ENCODE measurements at regions not wholly inside any gene's neighbourhood (a gene's known extent, or its start where the extent isn't known, plus 50 kb on each side); places are given as distances from the start of the nearest gene placed in this dataset.

DNA sequence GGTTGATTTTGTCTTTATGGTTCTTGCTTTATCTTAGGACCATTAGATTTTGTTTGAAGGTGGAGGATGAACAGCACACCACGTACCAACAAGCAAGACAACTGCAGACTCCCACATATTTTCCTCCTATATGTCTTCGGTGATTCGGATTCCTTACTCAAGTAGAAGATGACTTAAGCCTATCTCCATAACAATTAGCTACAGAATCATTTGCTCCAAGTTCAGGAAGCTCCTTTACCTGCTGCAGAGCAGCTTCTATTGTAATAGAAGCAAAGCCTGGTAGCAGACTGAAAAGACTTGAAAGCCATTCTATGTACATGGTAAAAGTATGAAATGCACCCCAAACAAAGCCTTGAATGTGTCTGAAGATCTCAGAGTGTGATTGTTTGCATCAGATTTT, 229.0 kb downstream of the SOX2 start:
- Histone ChIP-seq H3K27me3 (ENCODE audit: control insufficient read depth in 2 of 2, insufficient read depth in 2 of 2, low read length in 2 of 2) (no peaks in the 10 kb centered on the region), H3K4me1 (ENCODE audit: control insufficient read depth in 2 of 2, insufficient read depth in 2 of 2, low read length in 2 of 2) (no peaks in the 10 kb centered on the region), H3K27ac (ENCODE audit: low read depth, low read length) (no peak overlapping the region), H3K9me3 (ENCODE audit: control insufficient read depth in 2 of 3, low read length in 3 of 3) (no peaks in the 10 kb centered on the region), H3K36me3 (ENCODE audit: control insufficient read depth in 2 of 3, insufficient read depth in 3 of 3, low read length in 3 of 3) (no peaks in the 10 kb centered on the region), H3K4me3 (ENCODE audit: low read length) (no peak overlapping the region)
- Mint-ChIP-seq H3K27ac (no peak overlapping the region), H3K9me3 (peaks cover 0 to 2% (median 0%) of the 10 kb centered on the region in 11 donors), H3K4me1 (no peaks in the 10 kb centered on the region), H3K4me3 (no peak overlapping the region), H3K36me3 (no peaks in the 10 kb centered on the region), H3K27me3 (peaks cover 0 to 4% (median 2%) of the 10 kb centered on the region in 5 donors)
- ATAC-seq (no peak), DNase-seq (no peak)
- ChIA-PET POLR2A (no interaction called here), CTCF (no interaction called here)
- intact Hi-C loops (cut with micrococcal nuclease), result no loop called here

- CTCF ChIA-PET, result no interaction called here
- intact Hi-C loops (cut with micrococcal nuclease), result no loop called here
These were observed 229.5 kb downstream of the SOX2 start for GRCh38 chr3:181941250-181941649.

DNA sequence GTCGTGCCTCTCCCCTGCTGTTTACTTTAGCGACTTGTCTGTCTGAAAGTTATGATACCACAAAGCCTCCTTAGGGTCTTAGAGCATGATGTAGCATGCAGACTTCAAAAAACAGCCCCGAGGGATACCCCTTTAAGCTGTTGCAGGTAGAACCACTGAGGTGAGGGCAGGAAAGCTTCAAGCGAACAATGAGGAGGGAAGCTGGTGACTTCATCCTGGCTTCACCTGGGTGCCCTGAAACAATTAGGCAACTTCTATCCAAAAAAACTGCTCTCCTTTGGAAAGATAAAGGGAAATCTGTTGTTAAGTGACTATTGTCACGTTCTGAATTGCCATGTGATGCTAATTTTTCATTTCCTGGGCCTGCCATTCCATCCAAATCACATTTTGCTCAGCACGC, 231.6 kb downstream of the SOX2 start:
- H3K9me3 ChIP-seq (ENCODE audit: control insufficient read depth in 2 of 3, low read length in 3 of 3), result no peaks in the 10 kb centered on the region
- ATAC-seq, result no peak
- peaks cover 0 to 2% (median 0%) of the 10 kb centered on the region in 11 donors for H3K9me3 Mint-ChIP-seq
- H3K27ac ChIP-seq (ENCODE audit: low read depth, low read length), result no peak overlapping the region
- peaks cover 0 to 4% (median 2%) of the 10 kb centered on the region in 5 donors for H3K27me3 Mint-ChIP-seq
- H3K4me1 Mint-ChIP-seq, result no peaks in the 10 kb centered on the region
- intact Hi-C loops (cut with micrococcal nuclease), result no loop called here
- no peak overlapping the region for H3K4me3 ChIP-seq (ENCODE audit: low read length)
- no peaks in the 10 kb centered on the region for H3K4me1 ChIP-seq (ENCODE audit: control insufficient read depth in 2 of 2, insufficient read depth in 2 of 2, low read length in 2 of 2)
- no peak for DNase-seq
- POLR2A ChIA-PET, result no interaction called here
- H3K36me3 ChIP-seq (ENCODE audit: control insufficient read depth in 2 of 3, insufficient read depth in 3 of 3, low read length in 3 of 3), result no peaks in the 10 kb centered on the region
- CTCF ChIA-PET, result no interaction called here
- H3K27me3 ChIP-seq (ENCODE audit: control insufficient read depth in 2 of 2, insufficient read depth in 2 of 2, low read length in 2 of 2), result no peaks in the 10 kb centered on the region
- H3K27ac Mint-ChIP-seq, result no peak overlapping the region
- no peaks in the 10 kb centered on the region for H3K36me3 Mint-ChIP-seq
- no peak overlapping the region for H3K4me3 Mint-ChIP-seq

More at GRCh38 chr3:181941250-181941649, 229.5 kb downstream of the SOX2 start:
- Mint-ChIP-seq H3K4me3 (no peak overlapping the region), H3K27me3 (peaks cover 0 to 4% (median 2%) of the 10 kb centered on the region in 5 donors), H3K36me3 (no peaks in the 10 kb centered on the region), H3K9me3 (peaks cover 0 to 2% (median 0%) of the 10 kb centered on the region in 11 donors), H3K27ac (no peak overlapping the region), H3K4me1 (no peaks in the 10 kb centered on the region)
- H3K27ac ChIP-seq (ENCODE audit: low read depth, low read length), result no peak overlapping the region
- POLR2A ChIA-PET, result no interaction called here
- ATAC-seq (no peak), DNase-seq (no peak)
- H3K36me3 ChIP-seq (ENCODE audit: control insufficient read depth in 2 of 3, insufficient read depth in 3 of 3, low read length in 3 of 3), result no peaks in the 10 kb centered on the region
- H3K27me3 ChIP-seq (ENCODE audit: control insufficient read depth in 2 of 2, insufficient read depth in 2 of 2, low read length in 2 of 2), result no peaks in the 10 kb centered on the region
- no peak overlapping the region for H3K4me3 ChIP-seq (ENCODE audit: low read length)
- H3K4me1 ChIP-seq (ENCODE audit: control insufficient read depth in 2 of 2, insufficient read depth in 2 of 2, low read length in 2 of 2), result no peaks in the 10 kb centered on the region
- no peaks in the 10 kb centered on the region for H3K9me3 ChIP-seq (ENCODE audit: control insufficient read depth in 2 of 3, low read length in 3 of 3)

- H3K27ac ChIP-seq (ENCODE audit: low read depth, low read length), result no peak overlapping the region
- H3K27me3 Mint-ChIP-seq, result peaks cover 0 to under 1% (median 0%) of the 10 kb centered on the region in 5 donors
These were observed 235.9 kb downstream of the SOX2 start for GRCh38 chr3:181947606-181948005.

DNA sequence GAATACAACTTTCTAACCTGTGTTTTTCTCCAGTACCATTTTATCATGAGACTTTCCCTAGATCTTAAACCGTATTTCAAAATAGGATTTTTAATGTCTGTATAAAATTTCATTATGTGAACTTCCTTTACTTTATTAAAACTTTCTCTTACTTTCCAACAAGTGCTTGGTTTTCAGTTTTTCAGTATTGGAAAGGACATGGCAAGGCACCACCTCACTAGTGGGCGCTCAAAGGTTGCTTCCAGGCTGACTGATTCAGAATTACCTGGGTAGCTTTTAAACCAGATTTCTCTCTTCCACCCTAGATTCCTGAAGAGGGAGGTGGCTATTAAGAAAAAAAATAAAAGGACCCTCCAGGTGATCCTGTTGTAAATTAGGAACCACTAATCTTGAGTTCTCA, 236.6 kb downstream of the SOX2 start:
- Histone ChIP-seq H3K36me3 (ENCODE audit: control insufficient read depth in 2 of 3, insufficient read depth in 3 of 3, low read length in 3 of 3) (no peaks in the 10 kb centered on the region), H3K27me3 (ENCODE audit: control insufficient read depth in 2 of 2, insufficient read depth in 2 of 2, low read length in 2 of 2) (no peaks in the 10 kb centered on the region), H3K4me3 (ENCODE audit: low read length) (no peak overlapping the region), H3K9me3 (ENCODE audit: control insufficient read depth in 2 of 3, low read length in 3 of 3) (no peaks in the 10 kb centered on the region), H3K27ac (ENCODE audit: low read depth, low read length) (no peak overlapping the region), H3K4me1 (ENCODE audit: control insufficient read depth in 2 of 2, insufficient read depth in 2 of 2, low read length in 2 of 2) (no peaks in the 10 kb centered on the region)
- ATAC-seq, result no peak
- DNase-seq, result no peak
- ChIA-PET POLR2A (no interaction called here), CTCF (no interaction called here)
- Mint-ChIP-seq H3K27me3 (peaks cover 0 to 6% (median 0%) of the 10 kb centered on the region in 5 donors), H3K27ac (no peak overlapping the region), H3K4me1 (no peaks in the 10 kb centered on the region), H3K4me3 (no peak overlapping the region), H3K36me3 (no peaks in the 10 kb centered on the region), H3K9me3 (peaks cover 0 to 2% (median 0%) of the 10 kb centered on the region in 11 donors)
- intact Hi-C loops (cut with micrococcal nuclease), result no loop called here

More at GRCh38 chr3:181947606-181948005, 235.9 kb downstream of the SOX2 start:
- ChIA-PET POLR2A (no interaction called here), CTCF (no interaction called here)
- H3K4me1 ChIP-seq (ENCODE audit: control insufficient read depth in 2 of 2, insufficient read depth in 2 of 2, low read length in 2 of 2), result no peaks in the 10 kb centered on the region
- Mint-ChIP-seq H3K36me3 (no peaks in the 10 kb centered on the region), H3K27ac (no peak overlapping the region), H3K9me3 (peaks cover 0 to 2% (median 0%) of the 10 kb centered on the region in 11 donors), H3K4me1 (no peaks in the 10 kb centered on the region), H3K4me3 (no peak overlapping the region)
- no peak for ATAC-seq
- H3K27me3 ChIP-seq (ENCODE audit: control insufficient read depth in 2 of 2, insufficient read depth in 2 of 2, low read length in 2 of 2), result no peaks in the 10 kb centered on the region
- no peaks in the 10 kb centered on the region for H3K9me3 ChIP-seq (ENCODE audit: control insufficient read depth in 2 of 3, low read length in 3 of 3)
- intact Hi-C loops (cut with micrococcal nuclease), result no loop called here
- H3K36me3 ChIP-seq (ENCODE audit: control insufficient read depth in 2 of 3, insufficient read depth in 3 of 3, low read length in 3 of 3), result no peaks in the 10 kb centered on the region
- no peak for DNase-seq
- H3K4me3 ChIP-seq (ENCODE audit: low read length), result no peak overlapping the region

DNA sequence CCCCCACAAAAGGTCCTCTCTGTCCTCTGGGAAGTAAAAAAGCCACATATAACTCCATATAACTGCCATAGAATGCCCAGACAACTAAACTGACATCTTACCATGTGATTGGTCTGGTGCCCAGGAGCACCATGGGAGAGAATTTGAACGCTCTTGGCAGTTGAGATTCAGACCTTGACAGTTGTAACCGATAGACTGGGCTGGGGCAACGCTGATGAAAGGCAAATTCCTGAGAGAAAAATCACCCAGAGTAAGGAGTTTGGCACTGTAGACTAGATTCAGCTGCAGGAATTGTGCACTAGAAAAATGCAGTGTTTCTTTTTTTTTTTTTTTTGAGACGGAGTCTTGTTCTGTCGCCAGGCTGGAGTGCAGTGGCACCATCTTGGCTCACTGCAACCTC, 240.5 kb downstream of the SOX2 start:
- no peak for ATAC-seq
- no peaks in the 10 kb centered on the region for H3K9me3 ChIP-seq (ENCODE audit: control insufficient read depth in 2 of 3, low read length in 3 of 3)
- H3K27ac ChIP-seq (ENCODE audit: low read depth, low read length), result no peak overlapping the region
- Mint-ChIP-seq H3K36me3 (no peaks in the 10 kb centered on the region), H3K9me3 (peaks cover 0 to 9% (median 1%) of the 10 kb centered on the region in 11 donors), H3K27ac (no peak overlapping the region), H3K27me3 (peaks cover 0 to 10% (median 0%) of the 10 kb centered on the region in 5 donors), H3K4me1 (no peaks in the 10 kb centered on the region), H3K4me3 (no peak overlapping the region)
- CTCF ChIA-PET, result no interaction called here
- H3K4me3 ChIP-seq (ENCODE audit: low read length), result no peak overlapping the region
- DNase-seq, result no peak
- intact Hi-C loops (cut with micrococcal nuclease), result no loop called here
- POLR2A ChIA-PET, result no interaction called here
- no peaks in the 10 kb centered on the region for H3K4me1 ChIP-seq (ENCODE audit: control insufficient read depth in 2 of 2, insufficient read depth in 2 of 2, low read length in 2 of 2)
- H3K36me3 ChIP-seq (ENCODE audit: control insufficient read depth in 2 of 3, insufficient read depth in 3 of 3, low read length in 3 of 3), result no peaks in the 10 kb centered on the region
- H3K27me3 ChIP-seq (ENCODE audit: control insufficient read depth in 2 of 2, insufficient read depth in 2 of 2, low read length in 2 of 2), result no peaks in the 10 kb centered on the region

GRCh38 chr3:181952929-181953328, 241.2 kb downstream of the SOX2 start:
- Mint-ChIP-seq H3K9me3 (peaks cover 0 to 13% (median 1%) of the 10 kb centered on the region in 11 donors), H3K4me3 (no peak overlapping the region), H3K27me3 (peaks cover 0 to 10% (median 0%) of the 10 kb centered on the region in 5 donors), H3K36me3 (no peaks in the 10 kb centered on the region), H3K27ac (no peak overlapping the region), H3K4me1 (no peaks in the 10 kb centered on the region)
- DNase-seq (no peak), ATAC-seq (no peak)
- H3K36me3 ChIP-seq (ENCODE audit: control insufficient read depth in 2 of 3, insufficient read depth in 3 of 3, low read length in 3 of 3), result no peaks in the 10 kb centered on the region
- no peaks in the 10 kb centered on the region for H3K27me3 ChIP-seq (ENCODE audit: control insufficient read depth in 2 of 2, insufficient read depth in 2 of 2, low read length in 2 of 2)
- H3K4me1 ChIP-seq (ENCODE audit: control insufficient read depth in 2 of 2, insufficient read depth in 2 of 2, low read length in 2 of 2), result no peaks in the 10 kb centered on the region
- intact Hi-C loops (cut with micrococcal nuclease), result no loop called here
- no peak overlapping the region for H3K27ac ChIP-seq (ENCODE audit: low read depth, low read length)
- CTCF ChIA-PET, result no interaction called here
- H3K4me3 ChIP-seq (ENCODE audit: low read length), result no peak overlapping the region
- POLR2A ChIA-PET, result no interaction called here
- H3K9me3 ChIP-seq (ENCODE audit: control insufficient read depth in 2 of 3, low read length in 3 of 3), result no peaks in the 10 kb centered on the region

Data from naive thymus-derived CD4-positive, alpha-beta T cell (primary cell).